GM12878 (cell line): ENCODE measurements at regions not wholly inside any gene's neighbourhood (a gene's known extent, or its start where the extent isn't known, plus 50 kb on each side); places are given as distances from the start of the nearest gene placed in this dataset.

Source experiments
- ATAC-seq: fragments of 200-7000 bp; cut with Tn5 transposase; 3 replicates; pipeline ENCODE4 v1.9.1; 2020; ENCODE audit warnings: mild to moderate bottlenecking, moderate library complexity
- BruUV-seq: library from RNA; stranded (reverse); fragments of 400-500 nt; replicated peaks from 2 replicates; lab custom pipeline; 2021; lab: Mats Ljungman, UMichigan
- CTCF ChIA-PET: fragments of 300-600 bp; sonication (Branson Sonifier 250); formaldehyde crosslinking; extraction: SDS; loops from one replicate; lab custom pipeline; 2021; ENCODE audit warnings: inconsistent platforms; lab: Yijun Ruan, JAX
- POLR2A ChIA-PET: fragments of 350-600 bp; formaldehyde crosslinking; extraction: SDS; loops from one replicate; lab custom pipeline; 2021; ENCODE audit warnings: inconsistent platforms; lab: Charles Lee
- RAD21 ChIA-PET: fragments of 300-600 bp; sonication (Branson Sonifier 250); formaldehyde crosslinking; loops from one replicate; lab custom pipeline; 2023; ENCODE audit warnings: antibody characterized with exemption; ENCODE audit not compliant: unreplicated experiment; lab: Charles Lee
- SMC1A ChIA-PET: fragments of 300-600 bp; sonication (Branson Sonifier 250); formaldehyde crosslinking; loops from one replicate; lab custom pipeline; 2023; ENCODE audit not compliant: unreplicated experiment, uncharacterized antibody; lab: Charles Lee
- DNase-seq: peaks from one replicate; pipeline ENCODE4 v3.0.0-alpha.2; 2011; ENCODE audit warnings: low read depth, low spot score
- FAIRE-seq: peaks from 3 replicates; lab custom pipeline; 2011; peaks lifted over from hg19 to GRCh38; lab: Jason Lieb, UNC
- H2AFZ ChIP-seq: 2 replicates; pipeline ENCODE4 v1.6.0; 2011; ENCODE audit warnings: low read depth, low read length, control low read depth; ENCODE audit not compliant: control insufficient read depth
- H3K27ac ChIP-seq: 2 replicates; pipeline ENCODE4 v1.5.1; 2011; ENCODE audit warnings: control low read depth; ENCODE audit not compliant: control insufficient read depth, insufficient read depth
- H3K27me3 ChIP-seq, 2 experiments: replicated peaks in 1 of 2; 2 replicates each; pipeline versions ENCODE4 v1.6.0 to v1.6.1; 2011; ENCODE audit warnings: low read length in 1 of 2; ENCODE audit not compliant: control insufficient read depth in 2 of 2, insufficient read depth in 2 of 2
- H3K36me3 ChIP-seq, 2 experiments: 2 replicates each; pipeline ENCODE4 v1.5.1; 2011; ENCODE audit warnings: low read length in 1 of 2; ENCODE audit not compliant: control insufficient read depth in 2 of 2, insufficient read depth in 2 of 2
- H3K4me1 ChIP-seq: 2 replicates; pipeline ENCODE4 v1.6.1; 2011; ENCODE audit warnings: mild to moderate bottlenecking, low read length, moderate library complexity, mixed read lengths; ENCODE audit not compliant: control insufficient read depth, insufficient read depth
- H3K4me2 ChIP-seq: 2 replicates; pipeline ENCODE4 v1.6.0; 2011; ENCODE audit warnings: control low read depth; ENCODE audit not compliant: control insufficient read depth, insufficient read depth
- H3K4me3 ChIP-seq: fragments of 200-600 bp; sonication (generic); 2 replicates; pipeline ENCODE4 v1.5.1; 2016
- H3K79me2 ChIP-seq: 2 replicates; pipeline ENCODE4 v1.6.0; 2011; ENCODE audit warnings: low read length; ENCODE audit not compliant: control insufficient read depth, insufficient read depth
- H3K9ac ChIP-seq: 2 replicates; pipeline ENCODE4 v1.8.0; 2011; ENCODE audit warnings: low read length, control low read depth, mixed read lengths; ENCODE audit not compliant: control insufficient read depth, insufficient read depth
- H3K9me3 ChIP-seq: replicated peaks from 3 replicates; pipeline ENCODE4 v1.5.1; 2011; ENCODE audit warnings: mild to moderate bottlenecking, low read length; ENCODE audit not compliant: control insufficient read depth, insufficient read depth
- H4K20me1 ChIP-seq: 2 replicates; pipeline ENCODE4 v1.6.0; 2011; ENCODE audit not compliant: control insufficient read depth, insufficient read depth
- EGR1 ChIP-seq, 2 experiments: IDR thresholded peaks; 1 replicate in 1 of 2; 2 replicates in 1 of 2; pipeline ENCODE4 v1.6.1; 2011 to 2012; ENCODE audit warnings: low read depth in 2 of 2, low read length in 2 of 2, borderline replicate concordance in 1 of 2, mild to moderate bottlenecking in 1 of 2, moderate library complexity in 1 of 2
- GABPA ChIP-seq: IDR thresholded peaks from 2 replicates; pipeline ENCODE4 v1.6.1; 2014; ENCODE audit warnings: antibody characterized with exemption, low read depth, mild to moderate bottlenecking, inconsistent platforms
- NFXL1 ChIP-seq: fragments of 450-650 bp; IDR thresholded peaks from 2 replicates; pipeline ENCODE4 v1.6.1; 2017; ENCODE audit warnings: antibody characterized with exemption, mild to moderate bottlenecking, borderline replicate concordance
- NFYB ChIP-seq: IDR thresholded peaks from 2 replicates; pipeline ENCODE4 v1.6.1; 2011; ENCODE audit warnings: low read depth, mild to moderate bottlenecking, low read length, improper control_type of control experiment, moderate library complexity; ENCODE audit not compliant: insufficient read depth
- NR2C2 ChIP-seq: IDR thresholded peaks from 2 replicates; pipeline ENCODE4 v1.6.1; 2011; ENCODE audit warnings: borderline replicate concordance, low read depth; ENCODE audit not compliant: control insufficient read depth, insufficient read length
- NR2F1 ChIP-seq: fragments of 450-650 bp; conservative IDR thresholded peaks from 2 replicates; pipeline ENCODE4 v1.6.1; 2017; ENCODE audit warnings: mild to moderate bottlenecking
- RFX5 ChIP-seq: IDR thresholded peaks from 2 replicates; pipeline ENCODE4 v1.6.1; 2011; ENCODE audit warnings: low read depth, low read length, improper control_type of control experiment
- TCF7 ChIP-seq: IDR thresholded peaks from 2 replicates; pipeline ENCODE4 v1.6.1; 2014; ENCODE audit warnings: antibody characterized with exemption, borderline replicate concordance
- WGBS: methylation state at CpG from one replicate; pipeline ENCODE4 v1.1.6; 2016; ENCODE audit warnings: low lambda C conversion rate; ENCODE audit not compliant: insufficient replicate concordance, insufficient coverage; ENCODE audit errors: missing lambda C conversion rate; 5-methylcytosine and 5-hydroxymethylcytosine counted together
- in situ Hi-C: fragments of 300-500 bp; cut with MboI; formaldehyde crosslinking; loops from 9 replicates; pipeline ENCODE4 v1.14.3; 2018; ENCODE audit warnings: mixed read lengths
- intact Hi-C: fragments of 100-400 bp; cut with micrococcal nuclease; formaldehyde crosslinking; loops from one replicate; pipeline ENCODE4 v1.14.2; 2022; ENCODE audit not compliant: unreplicated experiment
- TF ChIP-seq, protein P1 (sequence below): IDR thresholded peaks from 2 replicates; pipeline ENCODE4 v1.6.1; 2012; ENCODE audit warnings: mild to moderate bottlenecking, low read depth, low read length
- TF ChIP-seq, protein P2 (sequence below): IDR thresholded peaks from 2 replicates; pipeline ENCODE4 v1.6.1; 2012; ENCODE audit warnings: low read depth, low read length, improper control_type of control experiment
- TF ChIP-seq, protein P3 (sequence below): fragments of 150-350 bp; IDR thresholded peaks from 2 replicates; pipeline ENCODE4 v1.6.1; 2014; ENCODE audit warnings: mild to moderate bottlenecking, low read depth, low read length

DNA sequence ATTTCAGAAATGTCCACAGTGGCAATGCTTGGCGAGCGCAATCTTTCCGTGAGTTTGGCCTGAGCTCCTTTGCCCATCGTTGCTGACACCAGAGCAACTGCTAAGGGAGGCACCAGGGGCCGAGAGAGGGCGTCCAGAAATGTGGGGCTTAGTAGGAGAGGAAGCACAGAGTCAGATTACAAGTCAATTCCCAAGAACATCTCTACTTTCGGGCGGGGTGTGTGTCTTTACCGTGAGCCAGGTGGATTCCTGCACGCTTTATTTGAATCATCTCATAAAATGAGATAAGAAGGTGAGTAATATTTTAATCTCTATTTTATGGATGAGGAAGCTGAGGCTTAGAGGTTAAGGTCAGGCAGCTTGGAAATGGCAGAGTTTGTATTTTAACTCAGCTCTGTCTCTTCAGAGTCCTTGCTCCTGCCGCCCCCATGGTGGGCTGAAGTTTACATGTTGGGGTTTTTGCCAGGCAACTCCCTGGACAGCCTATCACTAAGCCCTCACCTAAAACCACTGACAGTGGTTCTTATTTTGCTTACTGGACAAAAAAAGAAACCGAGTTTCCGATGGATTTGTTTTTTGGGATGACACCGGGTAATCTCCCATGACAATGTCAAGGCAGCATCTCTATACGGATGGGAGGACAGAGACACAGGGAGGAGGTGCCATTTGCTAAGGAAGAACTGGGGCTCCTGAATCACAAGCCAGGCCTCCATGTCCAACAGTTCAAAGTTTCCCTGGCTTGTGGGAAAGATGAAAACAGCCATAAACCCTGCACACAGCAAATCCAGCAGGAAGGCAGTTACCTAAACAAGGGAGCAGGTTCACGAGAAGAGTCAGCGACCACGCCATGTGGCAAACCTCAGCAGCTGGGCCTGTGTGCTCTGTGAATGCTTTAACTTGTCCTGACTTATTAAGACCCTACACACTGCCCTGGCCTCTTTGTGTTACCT, 112.6 kb upstream of the SLC24A3 start (continued):
- TF ChIP-seq NR2C2: no peak
- no peak for TF ChIP-seq RFX5
- TF ChIP-seq EGR1 (IDR thresholded peaks at IDR 0.05; ENCODE audit: borderline replicate concordance in 1 of 2, low read depth in 2 of 2, low read length in 2 of 2): no peak
- TF ChIP-seq NR2F1: no peak
- TF ChIP-seq NFYB: no peak
- TF ChIP-seq TCF7: no peak

DNA sequence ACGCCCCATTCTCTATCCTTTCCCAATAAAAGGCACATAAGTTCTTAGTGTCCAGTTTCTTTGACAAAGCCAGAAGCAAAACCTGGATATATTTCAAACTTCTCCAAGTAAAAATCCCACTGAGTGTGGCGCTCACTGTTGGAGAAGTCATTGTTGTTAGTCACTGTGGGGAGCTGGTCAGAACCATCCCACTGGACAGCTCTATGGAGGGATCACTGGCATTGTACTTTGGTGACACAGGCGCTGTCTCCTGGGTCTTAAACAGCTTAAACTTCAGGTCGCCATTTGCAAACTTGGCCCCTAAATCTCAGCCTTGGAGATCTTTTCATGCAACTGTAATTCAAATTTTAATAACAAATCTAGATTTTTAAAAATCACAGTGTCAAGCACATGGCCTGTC, 111.5 kb upstream of the SLC24A3 start:
- Histone ChIP-seq H3K9ac (no peak overlapping the region), H3K79me2 (no peaks in the 10 kb centered on the region), H3K4me3 (no peak overlapping the region), H3K36me3 (no peaks in the 10 kb centered on the region), H2AFZ (no peak overlapping the region), H3K4me2 (no peak overlapping the region), H3K4me1 (no peaks in the 10 kb centered on the region), H4K20me1 (no peaks in the 10 kb centered on the region), H3K27ac (no peak overlapping the region), H3K27me3 (no peaks in the 10 kb centered on the region), H3K9me3 (no peaks in the 10 kb centered on the region)
- DNase-seq (no peak), FAIRE-seq (no peak), ATAC-seq (no peak)
- POLR2A ChIA-PET: no interaction called here
- CTCF ChIA-PET: no interaction called here
- RAD21 ChIA-PET: no interaction called here
- no TSS peak for BruUV-seq
- 32% methylated on average over 4 of the region's 4 CpGs for WGBS
- SMC1A ChIA-PET: interaction anchor here (2.4 kb wide), 1 partner anchor 10 kb away, joined by 8 read pairs; no protein-coding TSS in a partner anchor
- no peak for TF ChIP-seq GABPA
- TF ChIP-seq, protein P1, sequence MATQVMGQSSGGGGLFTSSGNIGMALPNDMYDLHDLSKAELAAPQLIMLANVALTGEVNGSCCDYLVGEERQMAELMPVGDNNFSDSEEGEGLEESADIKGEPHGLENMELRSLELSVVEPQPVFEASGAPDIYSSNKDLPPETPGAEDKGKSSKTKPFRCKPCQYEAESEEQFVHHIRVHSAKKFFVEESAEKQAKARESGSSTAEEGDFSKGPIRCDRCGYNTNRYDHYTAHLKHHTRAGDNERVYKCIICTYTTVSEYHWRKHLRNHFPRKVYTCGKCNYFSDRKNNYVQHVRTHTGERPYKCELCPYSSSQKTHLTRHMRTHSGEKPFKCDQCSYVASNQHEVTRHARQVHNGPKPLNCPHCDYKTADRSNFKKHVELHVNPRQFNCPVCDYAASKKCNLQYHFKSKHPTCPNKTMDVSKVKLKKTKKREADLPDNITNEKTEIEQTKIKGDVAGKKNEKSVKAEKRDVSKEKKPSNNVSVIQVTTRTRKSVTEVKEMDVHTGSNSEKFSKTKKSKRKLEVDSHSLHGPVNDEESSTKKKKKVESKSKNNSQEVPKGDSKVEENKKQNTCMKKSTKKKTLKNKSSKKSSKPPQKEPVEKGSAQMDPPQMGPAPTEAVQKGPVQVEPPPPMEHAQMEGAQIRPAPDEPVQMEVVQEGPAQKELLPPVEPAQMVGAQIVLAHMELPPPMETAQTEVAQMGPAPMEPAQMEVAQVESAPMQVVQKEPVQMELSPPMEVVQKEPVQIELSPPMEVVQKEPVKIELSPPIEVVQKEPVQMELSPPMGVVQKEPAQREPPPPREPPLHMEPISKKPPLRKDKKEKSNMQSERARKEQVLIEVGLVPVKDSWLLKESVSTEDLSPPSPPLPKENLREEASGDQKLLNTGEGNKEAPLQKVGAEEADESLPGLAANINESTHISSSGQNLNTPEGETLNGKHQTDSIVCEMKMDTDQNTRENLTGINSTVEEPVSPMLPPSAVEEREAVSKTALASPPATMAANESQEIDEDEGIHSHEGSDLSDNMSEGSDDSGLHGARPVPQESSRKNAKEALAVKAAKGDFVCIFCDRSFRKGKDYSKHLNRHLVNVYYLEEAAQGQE: peak; percentile 67; the same call in 1 of the 2 replicates
- TF ChIP-seq NFXL1: no peak
- TF ChIP-seq, protein P2, sequence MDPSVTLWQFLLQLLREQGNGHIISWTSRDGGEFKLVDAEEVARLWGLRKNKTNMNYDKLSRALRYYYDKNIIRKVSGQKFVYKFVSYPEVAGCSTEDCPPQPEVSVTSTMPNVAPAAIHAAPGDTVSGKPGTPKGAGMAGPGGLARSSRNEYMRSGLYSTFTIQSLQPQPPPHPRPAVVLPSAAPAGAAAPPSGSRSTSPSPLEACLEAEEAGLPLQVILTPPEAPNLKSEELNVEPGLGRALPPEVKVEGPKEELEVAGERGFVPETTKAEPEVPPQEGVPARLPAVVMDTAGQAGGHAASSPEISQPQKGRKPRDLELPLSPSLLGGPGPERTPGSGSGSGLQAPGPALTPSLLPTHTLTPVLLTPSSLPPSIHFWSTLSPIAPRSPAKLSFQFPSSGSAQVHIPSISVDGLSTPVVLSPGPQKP: no peak
- TF ChIP-seq, protein P3, sequence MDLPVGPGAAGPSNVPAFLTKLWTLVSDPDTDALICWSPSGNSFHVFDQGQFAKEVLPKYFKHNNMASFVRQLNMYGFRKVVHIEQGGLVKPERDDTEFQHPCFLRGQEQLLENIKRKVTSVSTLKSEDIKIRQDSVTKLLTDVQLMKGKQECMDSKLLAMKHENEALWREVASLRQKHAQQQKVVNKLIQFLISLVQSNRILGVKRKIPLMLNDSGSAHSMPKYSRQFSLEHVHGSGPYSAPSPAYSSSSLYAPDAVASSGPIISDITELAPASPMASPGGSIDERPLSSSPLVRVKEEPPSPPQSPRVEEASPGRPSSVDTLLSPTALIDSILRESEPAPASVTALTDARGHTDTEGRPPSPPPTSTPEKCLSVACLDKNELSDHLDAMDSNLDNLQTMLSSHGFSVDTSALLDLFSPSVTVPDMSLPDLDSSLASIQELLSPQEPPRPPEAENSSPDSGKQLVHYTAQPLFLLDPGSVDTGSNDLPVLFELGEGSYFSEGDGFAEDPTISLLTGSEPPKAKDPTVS: no peak
- in situ Hi-C loops (no loop called here), intact Hi-C loops (no loop called here)
